Endothelial cell of umbilical vein (primary cell): ENCODE measurements at regions not wholly inside any gene's neighbourhood (a gene's known extent, or its start where the extent isn't known, plus 50 kb on each side); places are given as distances from the start of the nearest gene placed in this dataset.

Source experiments
- BruUV-seq: library from RNA; stranded (reverse); fragments of 400-500 nt; replicated peaks from 2 replicates; lab custom pipeline; 2021; lab: Mats Ljungman, UMichigan
- CTCF ChIA-PET: fragments of 300-600, 350-600 bp; sonication (Branson Sonifier 250); formaldehyde crosslinking; loops from one replicate; lab custom pipeline; 2021; ENCODE audit warnings: antibody characterized with exemption, inconsistent platforms; lab: Charles Lee
- POLR2A ChIA-PET: fragments of 300-600, 350-600 bp; sonication (Branson Sonifier 250); formaldehyde crosslinking; loops from one replicate; lab custom pipeline; 2021; ENCODE audit warnings: antibody characterized with exemption, inconsistent platforms; lab: Charles Lee
- DNase-seq: peaks from one replicate; pipeline ENCODE4 v3.0.0-alpha.2; 2011; ENCODE audit warnings: low read depth, low spot score
- FAIRE-seq: peaks from 2 replicates; lab custom pipeline; 2011; peaks lifted over from hg19 to GRCh38; lab: Jason Lieb, UNC
- H2AFZ ChIP-seq: 2 replicates; pipeline ENCODE4 v1.6.0; 2012; ENCODE audit warnings: low read depth, low read length, control low read depth, inconsistent platforms
- H3K27ac ChIP-seq: 2 replicates; pipeline ENCODE4 v1.5.1; 2011; ENCODE audit warnings: low read depth, mild to moderate bottlenecking, control low read depth, low read length, moderate library complexity; ENCODE audit not compliant: insufficient read depth
- H3K27me3 ChIP-seq, 2 experiments: 2 replicates each; pipeline versions ENCODE4 v1.6.0 to v1.6.1; 2011; ENCODE audit warnings: low read length in 2 of 2, mixed read lengths in 1 of 2; ENCODE audit not compliant: control insufficient read depth in 2 of 2, insufficient read depth in 2 of 2
- H3K36me3 ChIP-seq, 2 experiments: 2 replicates in 1 of 2; 3 replicates in 1 of 2; pipeline ENCODE4 v1.5.1; 2011; ENCODE audit warnings: low read length in 2 of 2, mild to moderate bottlenecking in 1 of 2, moderate library complexity in 1 of 2; ENCODE audit not compliant: control insufficient read depth in 2 of 2, insufficient read depth in 2 of 2; ENCODE audit errors: extremely low read depth in 1 of 2
- H3K4me1 ChIP-seq: 3 replicates; pipeline ENCODE4 v1.5.1; 2011; ENCODE audit warnings: mild to moderate bottlenecking, low read length; ENCODE audit not compliant: control insufficient read depth, insufficient read depth; ENCODE audit errors: extremely low read depth
- H3K4me2 ChIP-seq: 2 replicates; pipeline ENCODE4 v1.6.1; 2011; ENCODE audit warnings: low read length, control low read depth, mixed read lengths; ENCODE audit not compliant: insufficient read depth
- H3K4me3 ChIP-seq, 3 experiments: fragments of 200-600 bp in 1 of 3; sonication (generic), shearing (Covaris generic) in 1 of 3; replicated peaks in 1 of 3; 2 replicates each; pipeline ENCODE4 v1.5.1; 2011 to 2016; ENCODE audit warnings: control low read depth in 3 of 3, low read length in 3 of 3, mild to moderate bottlenecking in 2 of 3, inconsistent platforms in 1 of 3, low read depth in 1 of 3, moderate library complexity in 1 of 3; ENCODE audit not compliant: insufficient read depth in 1 of 3
- H3K79me2 ChIP-seq: 2 replicates; pipeline ENCODE4 v1.6.0; 2012; ENCODE audit warnings: low read length, inconsistent platforms; ENCODE audit not compliant: control insufficient read depth, insufficient read depth
- H3K9ac ChIP-seq: replicated peaks from 2 replicates; pipeline ENCODE3; 2011; ENCODE audit warnings: low read length, control low read depth; ENCODE audit not compliant: insufficient read depth; ENCODE audit errors: extremely low read depth
- H3K9me1 ChIP-seq: replicated peaks from 3 replicates; pipeline ENCODE4 v1.6.0; 2011; ENCODE audit warnings: mild to moderate bottlenecking, low read length; ENCODE audit not compliant: control insufficient read depth, insufficient read depth; ENCODE audit errors: extremely low read depth
- H3K9me3 ChIP-seq: replicated peaks from 2 replicates; pipeline ENCODE4 v1.5.1; 2012; ENCODE audit warnings: low read length, inconsistent platforms; ENCODE audit not compliant: control insufficient read depth, insufficient read depth
- H4K20me1 ChIP-seq: replicated peaks from 2 replicates; pipeline ENCODE3; 2011; ENCODE audit warnings: mild to moderate bottlenecking, low read length; ENCODE audit not compliant: control insufficient read depth, insufficient read depth; ENCODE audit errors: extremely low read depth
- EZH2 ChIP-seq: IDR thresholded peaks from 2 replicates; pipeline ENCODE4 v1.6.1; 2012; ENCODE audit warnings: borderline replicate concordance, low read depth, mild to moderate bottlenecking, moderate library complexity, low read length, inconsistent platforms; ENCODE audit not compliant: severe bottlenecking
- FOS ChIP-seq: IDR thresholded peaks from 2 replicates; pipeline ENCODE4 v1.6.1; 2011; ENCODE audit warnings: mild to moderate bottlenecking, low read length, moderate library complexity, borderline replicate concordance; ENCODE audit not compliant: insufficient read depth
- GATA2 ChIP-seq: IDR thresholded peaks from 2 replicates; pipeline ENCODE4 v1.7.0; 2011; ENCODE audit warnings: low read depth, mild to moderate bottlenecking, moderate library complexity, mixed read lengths, low read length; ENCODE audit not compliant: insufficient read length, insufficient read depth
- JUN ChIP-seq: IDR thresholded peaks from 2 replicates; pipeline ENCODE4 v1.6.1; 2011; ENCODE audit warnings: borderline replicate concordance, low read depth; ENCODE audit not compliant: insufficient read length, insufficient read depth
- MYC ChIP-seq: IDR thresholded peaks from one replicate; pipeline ENCODE4 v1.6.1; 2011; ENCODE audit warnings: mild to moderate bottlenecking, low read depth, low read length
- POLR2A ChIP-seq: IDR thresholded peaks from 2 replicates; pipeline ENCODE4 v1.6.1; 2012; ENCODE audit warnings: low read depth, mild to moderate bottlenecking, control low read depth, low read length
- POLR2AphosphoS5 ChIP-seq: IDR thresholded peaks from 2 replicates; pipeline ENCODE4 v1.6.1; 2012; ENCODE audit warnings: low read depth, mild to moderate bottlenecking, control low read depth, low read length, moderate library complexity; ENCODE audit not compliant: insufficient read depth
- dilution Hi-C: fragments of 300-500 bp; cut with MboI; formaldehyde crosslinking; loops from one replicate; pipeline ENCODE4 v1.15.0; 2019; ENCODE audit warnings: low sequenced_read_pairs; ENCODE audit not compliant: extremely low pct_ligation_motif_present
- intact Hi-C: fragments of 100-400 bp; cut with micrococcal nuclease; formaldehyde crosslinking; loops from one replicate; pipeline ENCODE4 v1.10.0; 2022
- TF ChIP-seq, protein P1 (sequence below): IDR thresholded peaks from 2 replicates; pipeline ENCODE4 v1.6.1; 2011; ENCODE audit not compliant: insufficient read depth, insufficient read length
- TF ChIP-seq, protein P2 (sequence below), 2 donors: IDR thresholded peaks; 1 replicate in 1 of 2; 2 replicates in 1 of 2; pipeline ENCODE4 v1.5.1; 2011; ENCODE audit warnings: low read length in 2 of 2, mild to moderate bottlenecking in 2 of 2, moderate library complexity in 2 of 2, control low read depth in 1 of 2, inconsistent platforms in 1 of 2, low read depth in 1 of 2; ENCODE audit not compliant: insufficient read depth in 1 of 2; ENCODE audit errors: extremely low read depth in 1 of 2

DNA sequence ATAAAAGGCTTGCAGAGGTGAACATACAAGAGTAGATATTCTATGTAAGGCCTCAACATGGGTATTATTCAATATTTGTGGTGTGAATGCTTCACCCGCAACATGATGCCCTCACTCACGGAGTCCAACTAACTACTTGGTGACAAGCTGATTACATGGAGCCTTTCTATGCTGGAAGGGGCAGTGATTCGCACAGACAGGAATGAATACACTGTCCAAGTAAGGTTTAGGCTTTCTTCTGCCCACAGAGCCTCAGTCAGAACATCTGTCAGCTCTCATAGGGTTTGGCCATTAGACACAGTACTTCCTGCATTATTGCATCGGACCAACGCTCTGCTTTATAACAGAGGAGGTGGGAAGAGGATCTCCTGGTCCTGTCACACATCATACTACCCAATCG lies 80.3 kb upstream of the SLC35G4 start:
- intact Hi-C loops, result no loop called here
- Histone ChIP-seq H4K20me1 (no peaks in the 10 kb centered on the region), H3K4me1 (peaks cover 10% of the 10 kb centered on the region), H3K79me2 (no peaks in the 10 kb centered on the region), H2AFZ (no peak overlapping the region), H3K27me3 (no peaks in the 10 kb centered on the region), H3K9ac (no peak overlapping the region), H3K27ac (no peak overlapping the region), H3K4me2 (no peak overlapping the region), H3K4me3 (no peak overlapping the region), H3K9me3 (no peaks in the 10 kb centered on the region), H3K36me3 (no peaks in the 10 kb centered on the region), H3K9me1 (no peaks in the 10 kb centered on the region)
- ChIA-PET CTCF (interaction anchor here (1.0 to 2.5 kb wide), 3 partner anchors 10 to 24 kb away, joined by 3 to 18 read pairs (median 6); no protein-coding TSS in a partner anchor), POLR2A (no interaction called here)
- FAIRE-seq, result no peak
- no peak for DNase-seq
- TF ChIP-seq, protein P1, sequence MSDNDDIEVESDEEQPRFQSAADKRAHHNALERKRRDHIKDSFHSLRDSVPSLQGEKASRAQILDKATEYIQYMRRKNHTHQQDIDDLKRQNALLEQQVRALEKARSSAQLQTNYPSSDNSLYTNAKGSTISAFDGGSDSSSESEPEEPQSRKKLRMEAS, result no peak
- TF ChIP-seq, protein P2, sequence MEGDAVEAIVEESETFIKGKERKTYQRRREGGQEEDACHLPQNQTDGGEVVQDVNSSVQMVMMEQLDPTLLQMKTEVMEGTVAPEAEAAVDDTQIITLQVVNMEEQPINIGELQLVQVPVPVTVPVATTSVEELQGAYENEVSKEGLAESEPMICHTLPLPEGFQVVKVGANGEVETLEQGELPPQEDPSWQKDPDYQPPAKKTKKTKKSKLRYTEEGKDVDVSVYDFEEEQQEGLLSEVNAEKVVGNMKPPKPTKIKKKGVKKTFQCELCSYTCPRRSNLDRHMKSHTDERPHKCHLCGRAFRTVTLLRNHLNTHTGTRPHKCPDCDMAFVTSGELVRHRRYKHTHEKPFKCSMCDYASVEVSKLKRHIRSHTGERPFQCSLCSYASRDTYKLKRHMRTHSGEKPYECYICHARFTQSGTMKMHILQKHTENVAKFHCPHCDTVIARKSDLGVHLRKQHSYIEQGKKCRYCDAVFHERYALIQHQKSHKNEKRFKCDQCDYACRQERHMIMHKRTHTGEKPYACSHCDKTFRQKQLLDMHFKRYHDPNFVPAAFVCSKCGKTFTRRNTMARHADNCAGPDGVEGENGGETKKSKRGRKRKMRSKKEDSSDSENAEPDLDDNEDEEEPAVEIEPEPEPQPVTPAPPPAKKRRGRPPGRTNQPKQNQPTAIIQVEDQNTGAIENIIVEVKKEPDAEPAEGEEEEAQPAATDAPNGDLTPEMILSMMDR (IDR thresholded peaks at IDR 0.05; ENCODE audit: extremely low read depth in 1 of 2, insufficient read depth in 1 of 2, low read depth in 1 of 2, low read length in 2 of 2), result no peak
- no peak for TF ChIP-seq POLR2AphosphoS5
- no peak for TF ChIP-seq JUN
- TF ChIP-seq GATA2, result no peak
- TF ChIP-seq EZH2, result no peak
- no peak for TF ChIP-seq FOS
- TF ChIP-seq MYC, result no peak
- no peak for TF ChIP-seq POLR2A
- dilution Hi-C loops, result no loop called here
- BruUV-seq, result no TSS peak
